Loucy (cell line): ENCODE measurements at regions not wholly inside any gene's neighbourhood (a gene's known extent, or its start where the extent isn't known, plus 50 kb on each side); places are given as distances from the start of the nearest gene placed in this dataset.

Source experiments
- H2AFZ ChIP-seq: fragments of 200-600 bp; sonication (generic); 2 replicates; pipeline ENCODE4 v1.6.0; 2016; ENCODE audit warnings: antibody characterized with exemption, mild to moderate bottlenecking, low read length, moderate library complexity
- H3F3A ChIP-seq: fragments of 200-600 bp; 2 replicates; pipeline ENCODE4 v1.6.0; 2016; ENCODE audit warnings: antibody characterized with exemption, low read depth, mild to moderate bottlenecking
- H3K27me3 ChIP-seq: fragments of 200-600 bp; sonication (generic); 2 replicates; pipeline ENCODE4 v1.6.1; 2014; ENCODE audit warnings: low read length, mild to moderate bottlenecking; ENCODE audit not compliant: insufficient read depth, poor library complexity, severe bottlenecking
- H3K36me3 ChIP-seq: fragments of 200-600 bp; sonication (generic); 2 replicates; pipeline ENCODE4 v1.6.1; 2016; ENCODE audit warnings: low read length; ENCODE audit not compliant: insufficient read depth
- H3K4me1 ChIP-seq: fragments of 200-600 bp; sonication (generic); 2 replicates; pipeline ENCODE4 v1.5.1; 2014; ENCODE audit warnings: low read length, mild to moderate bottlenecking; ENCODE audit not compliant: insufficient read depth, poor library complexity, severe bottlenecking
- H3K4me2 ChIP-seq: fragments of 200-600 bp; sonication (generic); 2 replicates; pipeline ENCODE4 v1.6.0; 2014; ENCODE audit warnings: antibody characterized with exemption, low read length, low read depth, mild to moderate bottlenecking; ENCODE audit not compliant: poor library complexity, severe bottlenecking
- H3K4me3 ChIP-seq: fragments of 200-600 bp; sonication (generic); 2 replicates; pipeline ENCODE4 v1.5.1; 2014; ENCODE audit warnings: low read length, mild to moderate bottlenecking, mixed read lengths; ENCODE audit not compliant: poor library complexity, severe bottlenecking
- H3K79me2 ChIP-seq: fragments of 200-600 bp; sonication (generic); 2 replicates; pipeline ENCODE4 v1.6.1; 2014; ENCODE audit warnings: low read length; ENCODE audit not compliant: insufficient read depth
- H3K9ac ChIP-seq: fragments of 200-600 bp; sonication (generic); 2 replicates; pipeline ENCODE4 v1.6.0; 2014; ENCODE audit warnings: mild to moderate bottlenecking, low read depth, low read length, moderate library complexity; ENCODE audit not compliant: poor library complexity, severe bottlenecking
- H3K9me2 ChIP-seq: fragments of 200-600 bp; sonication (generic); replicated peaks from 2 replicates; pipeline ENCODE4 v1.6.1; 2016; ENCODE audit warnings: low read depth, low read length, mixed read lengths
- H3K9me3 ChIP-seq: fragments of 200-600 bp; sonication (generic); 2 replicates; pipeline ENCODE4 v1.6.1; 2014; ENCODE audit warnings: mild to moderate bottlenecking, antibody characterized with exemption, low read length, low read depth; ENCODE audit not compliant: insufficient read depth
- H4K20me1 ChIP-seq: fragments of 200-600 bp; sonication (generic); 2 replicates; pipeline ENCODE4 v1.6.0; 2014; ENCODE audit warnings: antibody characterized with exemption, low read length, mild to moderate bottlenecking; ENCODE audit not compliant: insufficient read depth, poor library complexity, severe bottlenecking
- CTCF ChIP-seq: fragments of 200-600 bp; sonication (generic); conservative IDR thresholded peaks from 2 replicates; pipeline ENCODE4 v1.5.1; 2014; ENCODE audit warnings: mild to moderate bottlenecking, antibody characterized with exemption, low read length
- EZH2phosphoT487 ChIP-seq: fragments of 200-600 bp; IDR thresholded peaks from 2 replicates; pipeline ENCODE4 v1.6.1; 2018; ENCODE audit warnings: antibody characterized with exemption, mild to moderate bottlenecking, moderate library complexity, borderline replicate concordance

- no peaks in the 10 kb centered on the region for H3F3A ChIP-seq
- TF ChIP-seq EZH2phosphoT487 (no peak), CTCF (no peak)
- H3K9ac ChIP-seq = no peak overlapping the region
- no peaks in the 10 kb centered on the region for H3K9me2 ChIP-seq
- H3K9me3 ChIP-seq = no peaks in the 10 kb centered on the region
- H3K27me3 ChIP-seq = no peaks in the 10 kb centered on the region
- H4K20me1 ChIP-seq = no peaks in the 10 kb centered on the region
- no peak overlapping the region for H3K4me2 ChIP-seq
- no peaks in the 10 kb centered on the region for H3K79me2 ChIP-seq
- no peak overlapping the region for H2AFZ ChIP-seq
- no peaks in the 10 kb centered on the region for H3K4me1 ChIP-seq
- no peak overlapping the region for H3K4me3 ChIP-seq
- H3K36me3 ChIP-seq = no peaks in the 10 kb centered on the region
These were observed 104.9 kb upstream of the SLCO6A1 start for GRCh38 chr5:102603670-102604069.

GRCh38 chr5:102608414-102608813, 109.6 kb upstream of the SLCO6A1 start:
- TF ChIP-seq EZH2phosphoT487 (no peak), CTCF (no peak)
- no peaks in the 10 kb centered on the region for H4K20me1 ChIP-seq

DNA sequence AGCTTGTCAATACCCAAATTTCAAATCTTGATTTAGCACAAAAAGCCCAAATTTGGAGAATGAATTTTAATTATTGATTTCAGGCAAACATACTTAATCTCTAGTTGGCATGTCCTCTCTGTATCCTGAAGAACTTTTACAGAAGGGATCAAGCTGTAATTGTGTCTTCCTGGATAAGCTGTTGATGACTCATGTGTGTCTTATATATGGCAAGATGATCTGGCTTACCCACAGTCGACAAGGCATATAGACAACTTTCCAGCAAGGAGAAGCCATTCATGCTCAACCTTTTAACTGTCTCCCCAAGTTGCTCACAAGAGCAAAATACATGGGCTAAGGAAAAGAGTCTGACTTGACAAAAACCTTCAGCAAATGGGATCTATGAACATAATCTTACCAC, 112.5 kb upstream of the SLCO6A1 start:
- Histone ChIP-seq H3K4me3 (no peak overlapping the region), H4K20me1 (no peaks in the 10 kb centered on the region), H3F3A (no peaks in the 10 kb centered on the region), H3K9me2 (no peaks in the 10 kb centered on the region), H3K36me3 (no peaks in the 10 kb centered on the region), H2AFZ (no peak overlapping the region), H3K9ac (no peak overlapping the region), H3K4me2 (no peak overlapping the region), H3K79me2 (no peaks in the 10 kb centered on the region), H3K4me1 (no peaks in the 10 kb centered on the region), H3K27me3 (no peaks in the 10 kb centered on the region), H3K9me3 (no peaks in the 10 kb centered on the region)
- TF ChIP-seq CTCF = no peak
- no peak for TF ChIP-seq EZH2phosphoT487

More at GRCh38 chr5:102608414-102608813, 109.6 kb upstream of the SLCO6A1 start:
- no peaks in the 10 kb centered on the region for H3K9me2 ChIP-seq
- H3K79me2 ChIP-seq = no peaks in the 10 kb centered on the region
- H3F3A ChIP-seq = no peaks in the 10 kb centered on the region
- no peaks in the 10 kb centered on the region for H3K9me3 ChIP-seq
- no peaks in the 10 kb centered on the region for H3K4me1 ChIP-seq
- no peaks in the 10 kb centered on the region for H3K27me3 ChIP-seq
- no peaks in the 10 kb centered on the region for H3K36me3 ChIP-seq
- H3K4me2 ChIP-seq = no peak overlapping the region
- no peak overlapping the region for H3K4me3 ChIP-seq
- no peak overlapping the region for H3K9ac ChIP-seq
- H2AFZ ChIP-seq = no peak overlapping the region
